IMR-90 (cell line): ENCODE measurements at regions not wholly inside any gene's neighbourhood (a gene's known extent, or its start where the extent isn't known, plus 50 kb on each side); places are given as distances from the start of the nearest gene placed in this dataset.

Experiments
- ATAC-seq: fragments of 200-7000 bp; cut with Tn5 transposase; 2 replicates; pipeline ENCODE4 v1.9.1; 2020; ENCODE audit warnings: low read depth, mild to moderate bottlenecking, moderate library complexity
- BruUV-seq: library from RNA; stranded (reverse); fragments of 400-500 nt; replicated peaks from 2 replicates; lab custom pipeline; 2021; lab: Mats Ljungman, UMichigan
- CTCF ChIA-PET: fragments of 300-600 bp; formaldehyde crosslinking; extraction: SDS; loops from one replicate; lab custom pipeline; 2021; ENCODE audit warnings: antibody characterized with exemption; lab: Yijun Ruan, JAX
- POLR2A ChIA-PET: fragments of 300-600 bp; sonication (Branson Sonifier 250); formaldehyde crosslinking; loops from one replicate; lab custom pipeline; 2022; ENCODE audit warnings: antibody characterized with exemption; ENCODE audit not compliant: unreplicated experiment; lab: Charles Lee
- DNase-seq: peaks from one replicate; pipeline ENCODE4 v3.0.0; 2013
- H2AFZ ChIP-seq: replicated peaks from 2 replicates; pipeline ENCODE3; 2013; ENCODE audit warnings: low read length, mild to moderate bottlenecking; ENCODE audit not compliant: poor library complexity
- H2AK5ac ChIP-seq: 2 replicates; pipeline ENCODE4 v1.6.1; 2013; ENCODE audit warnings: low read depth, low read length, inconsistent platforms
- H2AK9ac ChIP-seq: replicated peaks from 2 replicates; pipeline ENCODE3; 2013; ENCODE audit warnings: mild to moderate bottlenecking, low read depth, low read length, moderate library complexity; ENCODE audit not compliant: poor library complexity
- H2BK120ac ChIP-seq: 2 replicates; pipeline ENCODE4 v1.6.1; 2013; ENCODE audit warnings: low read depth, low read length, inconsistent platforms
- H2BK15ac ChIP-seq: 3 replicates; pipeline ENCODE4 v1.6.1; 2013; ENCODE audit warnings: low read depth, low read length, inconsistent platforms
- H2BK20ac ChIP-seq: 2 replicates; pipeline ENCODE4 v1.6.1; 2013; ENCODE audit warnings: low read depth, mild to moderate bottlenecking, inconsistent platforms, low read length, moderate library complexity
- H2BK5ac ChIP-seq: 2 replicates; pipeline ENCODE4 v1.6.1; 2013; ENCODE audit warnings: mild to moderate bottlenecking, low read depth, low read length, inconsistent platforms; ENCODE audit not compliant: poor library complexity, severe bottlenecking
- H3K14ac ChIP-seq: replicated peaks from 2 replicates; pipeline ENCODE4 v1.6.1; 2013; ENCODE audit warnings: low read depth, low read length, inconsistent platforms
- H3K18ac ChIP-seq: 2 replicates; pipeline ENCODE4 v1.6.1; 2013; ENCODE audit warnings: low read depth, low read length, control low read depth
- H3K23ac ChIP-seq: 2 replicates; pipeline ENCODE4 v1.6.1; 2013; ENCODE audit warnings: low read depth, low read length, inconsistent platforms
- H3K27ac ChIP-seq: 2 replicates; pipeline ENCODE4 v1.5.1; 2013; ENCODE audit warnings: mild to moderate bottlenecking, control low read depth, low read length; ENCODE audit not compliant: insufficient read depth
- H3K27me3 ChIP-seq: 2 replicates; pipeline ENCODE4 v1.6.1; 2013; ENCODE audit warnings: low read length; ENCODE audit not compliant: control insufficient read depth, insufficient read depth
- H3K36me3 ChIP-seq: 2 replicates; pipeline ENCODE4 v1.6.1; 2013; ENCODE audit warnings: low read length, mixed read lengths; ENCODE audit not compliant: control insufficient read depth, insufficient read depth
- H3K4ac ChIP-seq: 2 replicates; pipeline ENCODE4 v1.6.1; 2013; ENCODE audit warnings: low read depth, low read length, inconsistent platforms
- H3K4me1 ChIP-seq: 2 replicates; pipeline ENCODE4 v1.6.1; 2013; ENCODE audit warnings: low read length, mixed read lengths; ENCODE audit not compliant: control insufficient read depth, insufficient read depth
- H3K4me2 ChIP-seq: 2 replicates; pipeline ENCODE4 v1.6.1; 2013; ENCODE audit warnings: low read depth, mild to moderate bottlenecking, control low read depth, low read length, moderate library complexity
- H3K4me3 ChIP-seq: 2 replicates; pipeline ENCODE4 v1.5.1; 2013; ENCODE audit warnings: low read depth, mild to moderate bottlenecking, control low read depth, low read length, moderate library complexity; ENCODE audit not compliant: insufficient read depth
- H3K56ac ChIP-seq: 2 replicates; pipeline ENCODE4 v1.6.1; 2013; ENCODE audit warnings: low read length, inconsistent platforms; ENCODE audit not compliant: insufficient read depth; ENCODE audit errors: extremely low read depth
- H3K79me1 ChIP-seq, 2 experiments: 2 replicates each; pipeline ENCODE4 v1.6.1; 2013; ENCODE audit warnings: low read length in 2 of 2, inconsistent platforms in 1 of 2, low read depth in 1 of 2
- H3K9ac ChIP-seq: 2 replicates; pipeline ENCODE4 v1.6.1; 2013; ENCODE audit warnings: low read depth, low read length, control low read depth
- H3K9me1 ChIP-seq: 2 replicates; pipeline ENCODE4 v1.6.1; 2013; ENCODE audit warnings: low read length, inconsistent platforms; ENCODE audit not compliant: insufficient read depth
- H3K9me3 ChIP-seq: 2 replicates; pipeline ENCODE4 v1.6.1; 2013; ENCODE audit warnings: low read length; ENCODE audit not compliant: control insufficient read depth, insufficient read depth
- H4K20me1 ChIP-seq: 2 replicates; pipeline ENCODE4 v1.6.1; 2013; ENCODE audit warnings: low read length, inconsistent platforms; ENCODE audit not compliant: insufficient read depth
- H4K5ac ChIP-seq: 2 replicates; pipeline ENCODE4 v1.6.1; 2013; ENCODE audit warnings: mild to moderate bottlenecking, low read depth, low read length, control low read depth
- H4K8ac ChIP-seq, 2 experiments: 2 replicates each; pipeline ENCODE4 v1.6.1; 2013; ENCODE audit warnings: low read depth in 2 of 2, low read length in 2 of 2, control low read depth in 1 of 2, inconsistent platforms in 1 of 2
- H4K91ac ChIP-seq: 2 replicates; pipeline ENCODE4 v1.6.1; 2013; ENCODE audit warnings: low read depth, low read length, inconsistent platforms; ENCODE audit not compliant: insufficient read depth
- BHLHE40 ChIP-seq: fragments of 150-350 bp; IDR thresholded peaks from 2 replicates; pipeline ENCODE4 v1.6.1; 2016; ENCODE audit warnings: mild to moderate bottlenecking, low read depth, low read length
- CEBPB ChIP-seq: IDR thresholded peaks from 2 replicates; pipeline ENCODE4 v1.6.1; 2012; ENCODE audit warnings: low read depth, low read length, improper control_type of control experiment
- CHD1 ChIP-seq: IDR thresholded peaks from 2 replicates; pipeline ENCODE4 v1.6.1; 2012; ENCODE audit warnings: low read depth, low read length, improper control_type of control experiment
- FOS ChIP-seq: fragments of 150-350 bp; IDR thresholded peaks from 2 replicates; pipeline ENCODE4 v1.6.1; 2016; ENCODE audit warnings: low read depth, low read length
- MAFK ChIP-seq: IDR thresholded peaks from 2 replicates; pipeline ENCODE4 v1.6.1; 2012; ENCODE audit warnings: low read depth, low read length, improper control_type of control experiment
- MAZ ChIP-seq: IDR thresholded peaks from 2 replicates; pipeline ENCODE4 v1.6.1; 2012; ENCODE audit warnings: low read depth, mild to moderate bottlenecking, low read length, improper control_type of control experiment, moderate library complexity, borderline replicate concordance
- NFE2L2 ChIP-seq: fragments of 150-350 bp; IDR thresholded peaks from 2 replicates; pipeline ENCODE4 v1.6.1; 2016; ENCODE audit warnings: low read depth, mild to moderate bottlenecking, low read length
- POLR2A ChIP-seq: IDR thresholded peaks from 2 replicates; pipeline ENCODE4 v1.6.1; 2012; ENCODE audit warnings: mild to moderate bottlenecking, low read depth, low read length
- RAD21 ChIP-seq: IDR thresholded peaks from 2 replicates; pipeline ENCODE4 v1.6.1; 2012; ENCODE audit warnings: low read length, improper control_type of control experiment
- RFX5 ChIP-seq: IDR thresholded peaks from 2 replicates; pipeline ENCODE4 v1.8.0; 2012; ENCODE audit warnings: low read depth, mild to moderate bottlenecking, low read length, moderate library complexity
- WGBS, 2 experiments: methylation state at CpG; one replicate each; pipeline versions ENCODE4 v1.1.5 to v1.1.7; 2013; ENCODE audit warnings: missing lambda C conversion rate in 2 of 2; ENCODE audit not compliant: insufficient read length in 1 of 2; ENCODE audit errors: extremely low coverage in 2 of 2; 5-methylcytosine and 5-hydroxymethylcytosine counted together
- dilution Hi-C: fragments of 300-500 bp; cut with HindIII; formaldehyde crosslinking; loops from one replicate; pipeline ENCODE4 v1.14.3; 2018; ENCODE audit warnings: low sequenced_read_pairs; ENCODE audit not compliant: unreplicated experiment
- in situ Hi-C: fragments of 300-500 bp; cut with MboI; formaldehyde crosslinking; loops from 3 replicates; pipeline ENCODE4 v1.14.3; 2019; ENCODE audit warnings: low sequenced_read_pairs, inconsistent platforms, mixed read lengths
- intact Hi-C: fragments of 100-400 bp; cut with micrococcal nuclease; formaldehyde crosslinking; loops from 2 replicates; pipeline ENCODE4 v1.10.0; 2022

GRCh38 chr17:10999484-10999883, 161.6 kb upstream of the PIRT start:
- no peak overlapping the region for H3K14ac ChIP-seq
- no peak overlapping the region for H3K18ac ChIP-seq
- no peak for TF ChIP-seq POLR2A
- no peak for TF ChIP-seq RAD21
- no peak for TF ChIP-seq BHLHE40
- no peak for TF ChIP-seq MAZ
- no peak for TF ChIP-seq NFE2L2
- TF ChIP-seq CEBPB = no peak
- TF ChIP-seq MAFK = no peak
- no peak for TF ChIP-seq RFX5
- TF ChIP-seq FOS = no peak
- TF ChIP-seq CHD1 = no peak
- no CpG with 5 or more reads among the region's 2 CpGs for WGBS, 2 experiments
- H3K9ac ChIP-seq = no peak overlapping the region
- H4K20me1 ChIP-seq = no peaks in the 10 kb centered on the region
- H3K27me3 ChIP-seq = no peaks in the 10 kb centered on the region
- H2BK20ac ChIP-seq = no peak overlapping the region
- H2AK5ac ChIP-seq = no peak overlapping the region
- no peak overlapping the region for H3K23ac ChIP-seq
- no peak overlapping the region for H3K27ac ChIP-seq
- CTCF ChIA-PET = no interaction called here
- ATAC-seq (no peak), DNase-seq (no peak)
- H3K79me1 ChIP-seq = no peaks in the 10 kb centered on the region
- no peaks in the 10 kb centered on the region for H3K36me3 ChIP-seq
- peaks cover 21% of the 10 kb centered on the region for H3K9me3 ChIP-seq
- dilution Hi-C loops = no loop called here
- H3K9me1 ChIP-seq = no peaks in the 10 kb centered on the region
- POLR2A ChIA-PET = no interaction called here
- no peak overlapping the region for H2AK9ac ChIP-seq
- no peak overlapping the region for H4K8ac ChIP-seq
- H3K4ac ChIP-seq = no peak overlapping the region
- in situ Hi-C loops = no loop called here
- H2AFZ ChIP-seq = no peak overlapping the region
- BruUV-seq = no TSS peak
- H3K56ac ChIP-seq = no peak overlapping the region
- H2BK120ac ChIP-seq = no peak overlapping the region
- H3K4me1 ChIP-seq = no peaks in the 10 kb centered on the region
- H3K4me3 ChIP-seq = no peak overlapping the region
- no peak overlapping the region for H4K5ac ChIP-seq
- no peak overlapping the region for H4K91ac ChIP-seq
- no peak overlapping the region for H2BK15ac ChIP-seq
- no peak overlapping the region for H3K4me2 ChIP-seq
- intact Hi-C loops = no loop called here
- no peak overlapping the region for H2BK5ac ChIP-seq
